ENCODE measurements at regions not wholly inside any gene's neighbourhood (a gene's known extent, or its start where the extent isn't known, plus 50 kb on each side); places are given as distances from the start of the nearest gene placed in this dataset.

- DNase-seq: no peak
Observed at GRCh38 chr6:92934625-92935024, 484.7 kb downstream of the EPHA7 start.

GRCh38 chr6:92930171-92930570, 489.2 kb downstream of the EPHA7 start:
- no peak for DNase-seq

GRCh38 chr6:92922216-92922806, 497.0 kb downstream of the EPHA7 start:
- DNase-seq: no peak

GRCh38 chr6:92915466-92915865, 503.9 kb downstream of the EPHA7 start:
- DNase-seq: no peak

DNA sequence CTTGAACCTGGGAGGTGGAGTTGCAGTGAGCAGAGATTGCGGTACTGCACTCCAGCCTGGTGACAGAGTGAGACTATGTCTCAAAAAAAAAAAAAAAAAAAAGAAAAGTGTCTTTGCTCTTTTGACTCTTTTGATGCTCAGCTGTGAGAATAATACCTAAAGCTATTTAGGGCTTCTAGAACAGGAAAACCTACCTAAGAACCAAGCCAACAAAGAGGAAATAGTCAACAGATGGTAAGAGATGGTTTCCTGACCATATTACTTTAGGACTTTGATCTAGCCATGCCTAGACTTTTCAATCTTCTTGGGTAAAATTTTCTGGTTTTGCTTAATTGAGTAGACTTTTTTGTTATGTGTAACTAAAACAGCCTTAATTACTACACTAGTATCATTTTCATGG, 508.1 kb downstream of the EPHA7 start:
- DNase-seq: no peak

DNA sequence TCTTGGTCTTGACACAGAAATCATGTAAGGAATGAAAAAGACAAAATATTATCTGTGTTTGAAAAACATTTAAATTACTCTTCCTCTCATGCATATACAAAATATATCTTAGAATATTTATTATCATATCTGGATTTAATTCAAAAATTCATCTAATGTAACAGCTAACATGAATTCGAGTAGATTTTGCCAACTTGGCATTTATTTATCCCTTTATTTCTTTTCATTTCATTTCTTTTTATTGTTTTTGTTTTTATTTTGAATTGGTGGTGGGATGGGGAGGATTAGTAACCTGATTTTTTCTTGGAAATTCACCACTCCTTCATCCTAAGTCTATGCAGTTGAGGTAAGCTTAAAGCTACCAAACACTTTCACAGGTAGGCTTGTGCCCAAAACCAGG, 508.7 kb downstream of the EPHA7 start:
- no peak for DNase-seq

DNA sequence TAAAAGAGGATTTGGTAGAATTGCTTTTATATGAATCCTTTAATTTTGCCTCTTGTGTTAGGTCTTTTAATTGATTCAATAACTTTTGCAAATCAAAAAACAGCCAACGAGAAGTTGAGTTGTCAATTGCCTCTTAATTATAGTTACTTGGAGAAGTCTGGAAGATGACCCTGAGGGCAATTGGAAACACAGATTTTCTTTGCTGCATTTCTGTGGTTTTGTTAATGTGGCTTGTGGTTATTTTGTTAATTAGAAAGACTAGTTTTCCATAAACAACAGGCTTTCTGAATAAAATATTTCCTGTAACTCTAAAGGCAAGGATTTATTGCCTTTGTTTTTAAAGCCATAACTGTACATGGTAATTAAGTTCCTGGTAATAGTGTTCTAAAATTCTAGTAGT, 513.0 kb downstream of the EPHA7 start:
- DNase-seq: no peak

DNA sequence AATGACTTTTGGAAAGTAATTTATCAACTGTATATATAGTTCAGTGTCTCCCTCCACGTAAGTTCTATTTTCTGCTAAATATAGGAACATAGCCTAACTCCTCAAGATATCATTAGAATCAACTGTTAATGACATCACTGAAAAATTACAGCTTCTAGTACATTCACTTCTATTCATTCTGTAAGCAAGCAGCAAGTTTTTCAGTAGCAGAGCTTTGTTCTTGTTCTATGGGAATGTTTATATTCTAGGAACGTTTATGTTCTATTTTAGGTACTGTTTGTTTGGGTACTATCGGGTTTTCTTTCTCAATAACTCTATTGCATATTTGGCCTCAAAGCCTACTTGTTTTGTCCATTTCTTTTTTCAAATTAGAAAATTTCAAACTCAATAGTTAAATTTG, 525.6 kb downstream of the EPHA7 start:
- DNase-seq: no peak

DNA sequence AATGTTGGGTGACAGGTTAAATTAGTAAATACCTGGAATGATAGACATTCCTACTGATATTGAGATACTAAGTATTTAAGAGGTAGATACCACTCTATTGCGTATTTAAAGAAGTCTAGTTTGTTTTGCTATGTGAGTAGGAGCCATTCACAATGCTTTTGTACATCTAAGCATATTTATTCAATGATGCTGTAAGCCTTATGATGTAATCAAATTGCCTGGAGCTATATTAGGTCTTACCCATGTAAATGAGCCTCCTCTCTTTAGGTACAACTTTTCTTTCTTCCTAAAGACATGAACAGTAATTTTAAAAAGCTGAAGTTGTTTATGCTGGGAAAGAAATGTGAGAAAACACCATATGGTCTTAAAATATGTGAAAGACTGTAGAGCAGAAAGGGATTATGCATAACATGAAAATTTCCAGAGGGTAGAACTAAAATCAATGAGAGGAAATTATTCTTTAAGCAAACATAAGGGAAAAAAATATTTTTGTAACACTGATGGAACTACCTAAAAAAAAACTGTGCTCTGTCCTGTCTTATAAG, 526.7 kb downstream of the EPHA7 start:
- DNase-seq: no peak

- no peak for DNase-seq
Observed at GRCh38 chr6:92888316-92888715, 531.0 kb downstream of the EPHA7 start.

- DNase-seq: no peak
Observed at GRCh38 chr6:92887871-92888270, 531.5 kb downstream of the EPHA7 start.

DNA sequence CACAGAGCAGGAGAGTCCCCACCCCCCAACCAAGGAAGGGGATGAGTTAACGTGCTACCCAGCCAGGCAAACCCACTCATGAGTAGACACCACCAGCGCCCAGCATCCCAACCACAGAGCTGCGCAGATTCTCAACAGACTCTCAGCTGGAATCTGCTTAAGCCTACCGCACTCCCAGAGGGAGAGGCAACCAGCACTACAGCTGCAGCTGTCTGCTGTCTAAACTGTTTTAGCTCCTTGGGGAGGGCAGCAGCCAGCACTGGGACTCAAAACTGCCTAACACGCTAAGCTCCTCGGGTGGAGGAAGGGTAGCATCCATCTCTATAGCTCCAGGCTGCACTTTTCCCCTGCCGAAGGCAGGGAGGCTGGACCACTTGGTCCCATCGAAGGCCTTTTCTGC, 539.8 kb downstream of the EPHA7 start:
- no peak for DNase-seq

DNA sequence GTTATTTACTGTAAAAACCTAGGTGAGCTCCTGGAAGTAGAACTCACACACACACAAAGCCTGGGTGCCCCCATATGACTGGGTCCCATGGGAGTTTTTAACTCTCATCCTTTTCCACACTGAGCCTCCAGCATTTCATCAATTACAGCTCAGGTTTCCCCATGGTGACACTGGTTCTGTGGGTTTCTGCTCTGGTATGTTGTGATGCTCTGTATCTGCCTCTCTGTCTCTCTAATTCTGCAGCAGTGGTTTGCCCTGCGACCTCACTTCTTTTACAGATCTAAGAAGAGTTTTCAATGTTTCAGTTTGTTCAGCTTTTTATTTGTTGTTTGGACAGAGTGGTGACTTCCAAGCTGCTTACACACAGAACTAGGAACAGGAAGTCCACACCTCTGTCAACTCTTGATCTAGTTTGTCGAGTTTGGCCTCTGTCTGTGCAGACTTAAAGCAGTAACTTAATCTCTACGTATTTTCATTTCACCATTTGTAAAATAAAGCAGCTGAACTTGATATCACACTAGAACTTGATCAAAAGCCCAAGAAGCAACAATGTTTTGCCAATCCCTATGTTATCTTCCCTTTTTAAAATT, 554.3 kb downstream of the EPHA7 start:
- DNase-seq: no peak

GRCh38 chr6:92849636-92850035, 569.7 kb downstream of the EPHA7 start:
- no peak for DNase-seq

GRCh38 chr6:92848901-92849300, 570.5 kb downstream of the EPHA7 start:
- no peak for DNase-seq

DNA sequence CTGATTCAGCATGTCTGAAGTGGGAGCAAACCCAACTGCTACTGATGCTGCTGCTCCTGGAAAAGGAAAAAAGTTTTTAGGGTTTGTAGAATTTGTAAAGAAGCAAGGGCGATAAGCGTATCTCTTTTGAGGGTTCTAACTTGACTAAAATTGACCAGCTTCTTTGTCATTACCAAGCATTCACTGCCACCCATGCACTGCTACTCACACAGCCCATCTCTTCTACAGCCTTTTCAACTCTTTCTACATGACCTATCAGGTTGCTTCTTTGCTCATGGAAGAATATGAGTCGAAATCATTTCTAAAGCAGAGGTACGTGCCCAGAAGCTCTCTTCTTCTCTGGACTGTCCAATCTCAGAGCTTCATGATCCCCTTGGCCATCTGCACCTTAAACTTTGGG, 570.9 kb downstream of the EPHA7 start:
- no peak for DNase-seq

DNA sequence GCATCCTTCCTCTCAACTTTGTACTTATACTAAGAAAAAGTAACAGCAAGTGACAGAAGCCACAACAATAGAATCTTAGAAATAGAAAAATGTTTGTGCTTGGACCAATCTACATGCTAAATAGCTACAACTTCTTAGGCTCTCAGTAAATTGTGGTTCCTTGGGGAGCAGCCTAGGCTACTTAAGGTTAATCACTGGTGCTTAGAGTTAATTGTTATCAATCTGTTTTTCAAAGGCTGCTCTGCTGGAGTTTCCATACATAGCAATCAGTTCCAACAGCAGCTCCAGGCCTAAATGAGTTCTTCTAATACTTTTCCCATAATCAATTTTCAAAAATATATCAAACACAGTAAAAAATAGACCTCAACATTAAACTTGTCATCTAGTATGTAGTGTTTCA, 571.4 kb downstream of the EPHA7 start:
- DNase-seq: no peak

DNA sequence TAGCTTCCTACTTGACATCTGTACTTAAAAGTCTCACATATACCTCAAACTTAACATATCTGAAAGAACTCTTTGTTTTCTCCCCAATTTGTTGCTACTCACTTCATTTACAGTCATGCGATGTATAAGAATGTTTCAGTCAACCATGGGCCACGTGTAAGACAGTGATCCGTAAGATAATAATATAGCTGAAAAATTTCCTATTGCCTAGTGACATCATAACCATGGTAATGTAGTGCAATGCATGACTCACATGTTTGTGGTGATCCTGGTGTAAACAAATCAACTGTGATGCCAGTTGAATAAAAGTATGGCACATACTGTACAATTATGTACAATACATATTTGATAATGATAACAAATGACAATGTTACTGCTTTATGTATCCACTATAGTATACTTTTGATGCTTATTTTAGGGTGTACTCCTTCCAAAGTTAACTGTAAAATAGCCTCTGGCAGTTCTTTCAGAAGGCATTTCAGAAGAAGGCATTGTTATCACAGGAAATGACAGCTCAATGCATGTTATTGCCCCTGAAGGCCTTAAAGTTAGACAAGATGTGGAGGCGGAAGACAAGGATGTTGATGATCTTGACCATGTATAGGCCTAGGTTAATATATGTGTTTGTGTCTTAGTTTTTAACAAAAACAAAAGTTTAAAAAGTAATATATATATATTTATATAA, 579.0 kb downstream of the EPHA7 start:
- no peak for DNase-seq

DNA sequence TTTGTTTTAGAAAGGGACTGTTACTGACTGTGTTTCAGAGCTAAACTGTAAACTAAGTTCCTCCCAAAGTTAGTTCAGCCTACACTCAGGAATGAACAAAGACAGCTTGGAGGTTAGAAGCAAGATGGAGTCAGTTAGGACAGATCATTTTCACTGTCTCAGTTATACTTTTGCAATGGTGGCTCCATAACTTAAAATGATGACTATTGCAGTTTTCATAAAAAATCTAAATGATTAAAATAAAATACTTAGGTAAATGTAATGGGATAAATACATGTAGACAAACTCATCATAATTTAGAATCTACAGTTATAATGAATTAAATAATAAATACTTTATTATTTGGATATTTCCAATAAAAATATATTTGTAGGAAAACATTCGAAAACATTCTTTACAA, 590.6 kb downstream of the EPHA7 start:
- DNase-seq: no peak

GRCh38 chr6:92827104-92827503, 592.3 kb downstream of the EPHA7 start:
- no peak for DNase-seq

DNA sequence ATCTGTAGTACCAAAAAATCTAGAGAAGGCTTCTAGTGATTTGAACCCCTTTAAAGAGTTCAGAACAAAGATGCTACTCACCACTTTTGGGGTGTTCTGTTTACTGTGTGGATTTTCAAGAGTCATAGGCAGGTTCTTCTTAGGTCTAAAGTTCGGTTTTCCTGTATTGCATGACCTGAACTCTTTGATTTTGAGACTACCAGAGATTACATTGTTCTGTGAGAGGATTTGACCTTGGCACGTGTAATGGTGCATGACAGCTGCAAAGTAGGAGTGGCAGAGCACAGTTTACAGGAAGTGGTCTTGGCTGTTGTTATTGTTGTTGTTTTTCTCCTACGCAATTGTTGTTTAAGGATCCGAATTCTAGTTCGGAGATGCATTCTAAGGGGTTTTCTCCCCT, 592.7 kb downstream of the EPHA7 start:
- no peak for DNase-seq

DNA sequence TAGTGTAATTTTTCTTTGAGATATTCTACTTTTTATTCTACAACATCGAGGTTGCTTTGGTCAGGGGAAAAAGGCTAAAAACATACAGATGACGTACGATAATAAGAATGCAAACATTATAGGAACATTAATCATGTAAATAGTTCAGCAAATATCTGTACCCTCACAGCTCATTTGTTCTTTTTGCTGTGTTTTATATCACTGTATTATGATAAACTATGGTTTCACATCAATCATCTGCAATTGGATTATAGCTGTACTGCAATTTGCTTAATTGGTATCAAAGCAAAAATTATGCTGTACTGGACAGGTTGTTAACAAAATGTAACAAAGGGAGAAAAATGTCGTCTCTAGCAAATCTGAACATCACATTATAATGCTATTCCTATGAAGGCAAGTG, 597.1 kb downstream of the EPHA7 start:
- DNase-seq: no peak

DNA sequence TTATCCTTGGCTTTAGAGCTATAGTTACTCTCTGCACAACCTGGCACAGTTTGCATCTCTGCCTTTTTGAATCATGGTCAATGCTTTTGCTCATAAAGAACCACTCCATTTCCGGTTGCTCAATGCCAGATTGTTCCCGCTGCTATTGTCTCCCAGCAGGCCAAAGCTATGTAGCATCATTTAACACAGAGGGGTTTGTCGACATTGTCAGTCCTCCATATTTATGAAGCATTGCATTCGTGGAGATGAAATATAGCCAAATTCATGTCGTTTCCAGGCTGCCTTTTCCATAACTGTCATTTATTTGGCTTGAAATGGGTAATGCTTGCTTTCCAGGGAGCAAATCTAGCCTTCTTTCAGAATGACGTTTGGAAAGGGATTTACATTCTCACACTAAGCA, 598.8 kb downstream of the EPHA7 start:
- DNase-seq: no peak

GRCh38 chr6:92810913-92811312, 608.4 kb downstream of the EPHA7 start:
- peak; percentile 30 for DNase-seq

GRCh38 chr6:92806254-92806653, 613.1 kb downstream of the EPHA7 start:
- DNase-seq: no peak

Data from NCI-H2227 treated with DMSO at 0.1 percent for 48 hours (cell line).